Left ventricle myocardium superior (tissue), 1 donor: ENCODE measurements at regions not wholly inside any gene's neighbourhood (a gene's known extent, or its start where the extent isn't known, plus 50 kb on each side); places are given as distances from the start of the nearest gene placed in this dataset.
A peak's percentile ranks its signal among the peaks of the same experiment; 100 is the strongest.

ENCODE experiments used
- ATAC-seq: fragments of 200-7000 bp; cut with Tn5 transposase; one replicate; pipeline ENCODE4 v1.9.1; 2020; ENCODE audit warnings: mild to moderate bottlenecking, moderate library complexity
- DNase-seq: peaks from one replicate; pipeline ENCODE4 v3.0.0-alpha.2; 2020
- intact Hi-C: fragments of 100-400 bp; cut with micrococcal nuclease; formaldehyde crosslinking; loops from one replicate; pipeline ENCODE4 v1.11.0; 2022
- donor health status: DM: no; HTN: yes; CAD: no; lungs with severe emphysema.

DNA sequence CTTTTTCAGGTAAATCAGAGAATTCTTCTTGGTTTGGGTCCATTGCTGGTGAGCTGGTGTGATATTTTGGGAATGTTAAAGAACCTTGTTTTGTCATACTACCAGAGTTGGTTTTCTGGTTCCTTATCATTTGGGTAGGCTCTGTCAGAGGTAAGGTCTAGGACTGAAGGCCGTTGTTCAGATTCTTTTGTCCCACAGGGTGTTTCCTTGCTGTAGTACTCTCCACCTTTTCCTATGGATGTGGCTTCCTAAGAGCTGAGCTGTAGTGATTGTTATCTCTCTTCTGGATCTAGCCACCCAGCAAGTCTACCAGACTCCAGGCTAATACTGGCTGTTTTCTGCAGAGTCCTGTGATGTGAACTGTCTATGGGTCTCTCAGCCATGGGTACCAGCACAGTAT, 367.5 kb upstream of the GATB start:
- ATAC-seq (no peak), DNase-seq (no peak)
- intact Hi-C loops, result no loop called here

GRCh38 chr4:152126238-152126637, 365.4 kb upstream of the GATB start:
- DNase-seq (no peak), ATAC-seq (no peak)

DNA sequence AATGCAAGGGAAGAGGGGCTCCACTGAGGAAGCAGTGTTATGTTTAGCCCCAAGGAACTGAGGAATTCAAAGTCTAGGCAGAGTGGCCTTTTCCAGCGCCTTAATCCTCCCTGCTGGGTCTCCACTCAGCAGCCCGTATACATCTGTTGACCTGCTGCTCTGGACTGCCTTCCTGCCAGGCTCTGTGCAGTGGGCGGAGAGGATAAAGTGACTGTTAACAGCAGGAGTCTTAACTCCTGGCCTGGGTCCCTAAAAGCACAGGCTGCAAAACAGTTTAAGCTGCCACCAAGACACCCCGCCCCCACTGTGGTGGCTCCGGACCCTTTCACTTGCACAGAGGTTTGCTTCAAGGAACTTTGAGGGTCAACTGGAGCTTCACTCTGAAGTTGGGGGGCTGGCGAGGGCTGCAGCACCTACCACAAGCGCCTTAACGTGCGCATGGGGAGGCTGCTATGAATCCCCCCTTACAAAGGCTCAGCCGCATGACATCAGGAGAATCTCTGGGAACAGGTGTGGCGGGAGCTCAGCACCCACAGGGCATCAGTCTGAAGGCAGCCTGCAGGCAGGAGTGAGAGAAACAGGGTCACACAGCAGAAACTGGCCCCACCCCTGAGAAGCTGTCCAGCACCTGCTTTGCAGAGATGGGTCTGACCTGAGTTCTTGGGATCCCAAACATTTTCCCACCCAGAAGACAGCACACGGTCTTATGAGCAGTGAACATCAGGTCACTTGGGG, 358.2 kb upstream of the GATB start:
- no peak for DNase-seq
- ATAC-seq, result no peak
- intact Hi-C loops, result no loop called here

More at GRCh38 chr4:152126238-152126637, 365.4 kb upstream of the GATB start:
- intact Hi-C loops, result no loop called here

- ATAC-seq, result no peak
- no peak for DNase-seq
- intact Hi-C loops, result no loop called here
These were observed 357.2 kb upstream of the GATB start for GRCh38 chr4:152117933-152118507.

DNA sequence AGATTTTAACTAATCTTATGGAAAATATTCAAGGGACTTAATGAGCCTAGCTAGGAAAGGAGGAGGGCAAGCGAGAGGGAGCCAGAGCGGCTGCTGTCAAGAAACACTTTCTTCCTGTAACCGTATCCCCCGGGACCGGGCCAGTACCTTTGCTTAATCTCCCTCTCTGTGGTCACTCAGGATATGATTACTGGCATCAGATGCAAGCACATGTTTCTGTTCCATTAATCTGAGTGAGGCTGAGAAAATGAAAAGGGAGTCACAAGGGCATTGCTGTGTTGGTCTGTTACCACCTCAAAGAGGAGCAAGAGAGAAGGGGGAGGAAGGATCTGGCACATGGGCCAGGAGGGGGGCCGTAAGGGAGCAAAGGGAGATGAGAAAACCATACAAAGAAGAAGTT, 356.7 kb upstream of the GATB start:
- ATAC-seq, result peak; percentile 25
- DNase-seq, result no peak
- intact Hi-C loops, result no loop called here

DNA sequence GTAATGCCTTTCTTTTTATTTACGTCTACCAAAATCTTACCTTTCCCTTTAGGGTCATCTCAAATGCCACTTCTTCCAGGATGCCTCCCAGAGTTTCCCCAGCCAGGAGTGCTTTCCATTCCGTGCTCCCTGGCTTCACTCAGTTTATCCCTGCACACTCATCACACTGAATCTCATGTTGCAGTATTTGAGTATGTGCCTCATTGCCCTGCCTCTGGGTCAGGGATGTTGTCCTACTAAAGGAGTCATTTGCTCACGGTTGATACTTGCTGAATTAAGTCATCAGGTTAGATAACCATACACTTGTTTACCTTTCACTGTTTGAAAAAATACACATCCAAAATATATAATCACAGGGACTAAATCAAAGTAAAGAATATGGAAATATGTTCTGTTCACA, 356.2 kb upstream of the GATB start:
- no peak for DNase-seq
- no peak for ATAC-seq
- intact Hi-C loops, result no loop called here

DNA sequence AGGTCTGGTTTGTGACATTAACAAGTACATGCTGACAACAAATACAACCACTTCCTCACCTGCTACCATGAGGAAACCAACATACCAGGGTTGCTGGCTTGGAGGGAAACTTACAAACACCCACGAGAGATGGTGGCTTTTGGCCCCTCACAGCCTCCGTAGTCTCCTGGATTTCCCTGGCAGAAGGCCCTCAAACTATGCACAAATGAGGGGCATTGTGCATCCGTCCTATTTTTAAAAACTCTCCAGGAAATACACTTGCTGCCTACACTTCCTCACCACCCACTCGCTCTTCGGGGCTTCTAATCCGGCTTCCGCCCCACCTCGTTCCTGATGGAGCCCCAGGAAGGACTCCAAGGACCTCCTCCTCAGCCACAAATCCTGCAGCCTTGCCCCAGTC, 355.0 kb upstream of the GATB start:
- intact Hi-C loops, result no loop called here
- peak; percentile 40 for ATAC-seq
- no peak for DNase-seq

DNA sequence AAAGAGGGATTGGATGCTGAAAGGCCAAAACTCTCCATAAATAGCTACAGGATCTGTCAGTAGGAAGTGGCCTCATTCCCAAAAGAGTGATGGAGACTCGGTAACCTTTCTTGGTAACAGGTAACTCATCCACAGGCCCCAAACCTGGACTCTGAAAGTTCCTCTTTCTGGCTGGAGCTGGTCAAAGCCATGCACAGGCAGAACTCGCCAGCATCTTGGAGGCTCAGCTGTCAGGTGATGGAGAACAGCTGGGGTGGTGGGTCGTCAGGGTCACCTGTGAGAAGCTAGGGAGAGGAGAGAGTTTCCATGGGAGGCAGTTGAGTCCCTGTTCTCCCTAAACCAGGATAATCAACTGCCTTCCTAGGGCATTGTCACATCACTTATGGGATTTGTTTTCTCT, 354.3 kb upstream of the GATB start:
- ATAC-seq, result no peak

DNA sequence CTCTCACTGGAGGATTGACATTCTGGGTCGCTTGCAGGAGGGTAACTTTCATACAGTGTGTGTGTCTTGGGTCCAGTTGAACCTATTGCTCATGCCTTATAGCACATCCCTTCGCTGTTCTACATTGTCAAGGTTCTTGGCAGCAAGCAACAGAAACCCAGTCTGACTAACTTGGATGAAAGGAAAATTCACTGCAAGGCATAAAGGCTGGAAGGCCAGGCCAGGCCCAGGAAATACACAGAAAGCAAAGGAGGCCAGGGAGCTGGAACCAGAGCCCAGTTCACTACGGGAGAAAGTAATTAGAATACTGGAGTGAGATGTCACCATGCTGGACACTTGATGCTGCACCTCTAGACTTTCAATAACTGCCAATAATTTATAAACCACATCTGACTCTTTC, 353.8 kb upstream of the GATB start:
- ATAC-seq (no peak), DNase-seq (no peak)
- intact Hi-C loops, result no loop called here

More for the DNA sequence above, 354.3 kb upstream of the GATB start:
- DNase-seq, result no peak
- intact Hi-C loops, result no loop called here

- no peak for ATAC-seq
- intact Hi-C loops, result no loop called here
- no peak for DNase-seq
These were observed 352.1 kb upstream of the GATB start for GRCh38 chr4:152112887-152113286.

- intact Hi-C loops, result no loop called here
- no peak for ATAC-seq
- no peak for DNase-seq
These were observed 351.4 kb upstream of the GATB start for GRCh38 chr4:152112190-152112589.

DNA sequence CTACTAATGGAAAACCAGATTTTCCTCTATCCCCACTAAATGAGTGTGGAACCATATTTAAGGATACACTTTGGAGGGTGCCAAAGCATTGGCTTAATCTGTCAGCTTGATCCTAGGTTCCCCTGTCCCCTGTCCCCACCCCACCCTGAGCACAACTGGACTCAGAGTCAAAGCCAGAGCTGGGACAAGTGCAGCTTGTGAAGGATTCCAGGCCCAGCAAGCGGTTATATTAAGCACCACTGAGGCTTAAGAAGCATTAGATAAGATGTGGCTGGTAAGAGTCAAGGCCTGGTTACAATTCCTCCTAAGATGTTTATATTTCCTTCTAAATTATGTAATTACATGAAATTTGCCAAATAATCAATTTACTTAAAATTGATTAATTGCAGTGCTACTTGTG, 350.0 kb upstream of the GATB start:
- intact Hi-C loops, result no loop called here
- ATAC-seq, result peak; percentile 75
- DNase-seq, result no peak

DNA sequence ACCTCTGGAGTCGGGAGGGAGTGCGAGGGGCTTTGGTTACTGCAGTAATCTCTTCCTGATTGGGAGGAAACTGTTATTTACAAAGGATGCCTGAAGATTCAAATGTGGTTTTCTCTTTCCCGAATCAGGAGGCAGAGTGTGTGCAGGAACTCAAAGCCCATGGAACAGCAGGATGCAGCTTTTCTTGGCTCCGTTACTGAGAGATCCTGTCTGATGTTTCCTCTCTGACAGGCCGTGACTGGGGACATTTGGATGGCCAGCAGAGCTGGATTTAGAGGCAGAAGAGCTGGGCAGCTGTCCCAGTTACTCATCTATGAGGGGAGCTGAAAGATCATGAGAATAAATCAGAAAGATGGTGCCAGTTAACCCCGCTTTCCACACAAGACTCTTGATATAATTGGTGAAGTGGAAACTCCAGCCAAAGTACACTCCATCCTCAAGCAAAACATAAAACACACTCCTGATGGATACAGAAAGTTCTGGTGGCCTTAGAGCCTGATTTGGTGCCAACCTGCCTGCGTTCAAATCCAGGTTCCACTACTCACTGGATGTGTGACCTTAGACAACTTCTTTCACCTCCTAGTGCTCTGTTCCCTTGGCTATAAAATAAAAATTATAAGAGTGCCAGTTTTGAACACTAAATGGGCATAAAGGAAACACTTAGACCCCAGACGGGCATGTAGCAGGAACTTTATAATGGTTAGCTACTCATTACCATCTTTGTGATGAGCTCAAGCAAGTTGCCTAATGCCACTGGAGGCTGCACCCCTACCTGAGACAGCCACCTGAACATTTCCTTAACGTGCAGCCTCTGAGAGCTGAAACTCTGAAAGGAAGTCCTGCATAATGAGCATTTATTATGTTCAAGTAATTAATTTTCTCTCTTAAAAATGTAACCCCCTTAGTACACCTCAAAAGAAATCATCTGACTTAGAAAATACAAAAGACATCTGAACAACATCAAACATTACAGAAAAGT, 349.0 kb upstream of the GATB start:
- no peak for DNase-seq
- intact Hi-C loops, result loop anchor here (10.0 kb wide), 1 partner anchor 265 kb away; no protein-coding TSS in a partner anchor
- peak; percentile 76 for ATAC-seq

GRCh38 chr4:152107736-152108500, 347.1 kb upstream of the GATB start:
- intact Hi-C loops, result loop anchor here (10.0 kb wide), 1 partner anchor 267 kb away; no protein-coding TSS in a partner anchor
- ATAC-seq (no peak), DNase-seq (no peak)

DNA sequence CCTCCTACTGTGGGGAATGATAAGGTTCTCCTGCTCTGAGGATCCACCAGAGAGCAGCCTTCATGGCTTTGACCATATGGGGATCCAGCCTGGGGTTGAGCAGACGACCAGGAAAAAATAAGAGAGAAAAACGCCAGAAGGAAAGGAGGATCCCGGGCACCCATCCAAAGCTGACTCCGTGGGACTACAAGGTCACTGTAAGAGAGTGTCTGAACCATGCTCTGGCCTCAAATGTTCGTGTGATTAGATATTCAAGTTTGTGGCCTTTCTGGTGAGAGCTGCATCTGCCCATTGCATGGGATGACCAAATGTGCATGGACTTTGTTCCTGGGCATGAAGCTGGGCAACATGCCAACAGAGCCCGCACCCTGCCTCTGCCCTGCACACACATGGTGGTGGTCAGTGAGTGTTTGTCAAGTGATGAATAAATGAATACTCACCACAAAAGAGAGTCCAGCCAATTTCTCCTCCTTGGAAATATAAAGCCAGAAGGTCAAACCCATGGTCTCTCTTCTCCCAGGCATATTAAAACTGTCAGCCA, 346.0 kb upstream of the GATB start:
- ATAC-seq, result no peak
- DNase-seq, result no peak
- intact Hi-C loops, result loop anchor here (10.0 kb wide), 1 partner anchor 268 kb away; no protein-coding TSS in a partner anchor

DNA sequence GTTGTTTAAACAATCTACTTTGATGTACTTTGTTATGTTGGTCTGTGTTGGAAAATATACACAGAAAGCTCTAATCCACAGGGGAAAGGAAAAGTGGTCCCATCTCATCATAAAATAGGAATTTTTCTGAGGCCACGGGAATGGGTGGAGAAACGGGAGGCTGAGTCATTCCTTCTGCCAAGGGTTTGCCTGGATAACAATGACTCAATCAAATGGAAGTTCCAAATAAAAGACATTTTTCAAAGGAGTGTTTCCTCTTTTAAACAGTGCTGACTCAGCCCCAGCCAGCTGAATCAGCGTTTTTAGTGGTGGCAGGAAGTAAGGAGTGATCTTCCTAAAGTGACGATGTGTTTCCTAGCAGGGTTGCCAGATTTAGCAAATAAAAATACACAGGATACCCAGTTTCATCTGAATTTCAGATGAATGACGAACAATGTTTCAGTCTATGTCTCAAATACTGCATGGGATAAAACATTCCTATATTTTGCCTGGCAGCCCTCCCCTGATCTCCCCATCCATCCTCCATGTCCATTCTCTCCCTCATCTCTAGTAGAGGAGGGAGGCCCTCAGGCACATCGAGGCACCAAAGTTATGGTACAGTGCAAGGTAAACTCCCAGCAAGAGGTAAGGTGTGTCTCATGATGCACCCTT, 345.4 kb upstream of the GATB start:
- peak; percentile 38 for ATAC-seq
- intact Hi-C loops, result loop anchor here (10.0 kb wide), 1 partner anchor 269 kb away; no protein-coding TSS in a partner anchor

DNA sequence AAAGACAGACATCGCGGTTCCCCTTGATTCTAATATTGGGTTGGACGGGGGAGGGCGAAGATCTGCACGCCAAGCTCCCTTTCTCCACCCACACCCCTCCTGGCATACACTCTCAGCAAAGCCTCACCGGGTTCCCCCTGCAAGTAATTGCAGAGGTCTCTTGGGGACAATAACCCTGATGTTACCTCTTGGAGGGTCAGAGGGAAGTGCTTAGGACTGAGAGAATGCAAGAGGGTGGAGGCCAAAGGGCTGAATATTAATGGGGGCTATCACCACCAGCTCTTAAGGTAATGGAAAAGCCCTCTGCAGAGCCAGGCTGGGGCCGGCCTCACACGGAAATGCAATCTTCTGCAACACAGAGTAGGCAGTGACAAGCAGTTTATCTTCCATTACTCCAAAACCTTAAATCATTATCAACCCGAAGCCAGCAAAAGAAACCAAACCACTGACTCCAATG, 344.1 kb upstream of the GATB start:
- ATAC-seq (no peak), DNase-seq (no peak)
- intact Hi-C loops, result loop anchor here (10.0 kb wide), 1 partner anchor 270 kb away; no protein-coding TSS in a partner anchor

More for the DNA sequence above, 345.4 kb upstream of the GATB start:
- DNase-seq, result peak; percentile 62

GRCh38 chr4:152104356-152104755, 343.5 kb upstream of the GATB start:
- no peak for DNase-seq
- no peak for ATAC-seq
- intact Hi-C loops, result loop anchor here (10.0 kb wide), 1 partner anchor 270 kb away; no protein-coding TSS in a partner anchor
